Neural progenitor cell (in vitro differentiated cells): ENCODE measurements at regions not wholly inside any gene's neighbourhood (a gene's known extent, or its start where the extent isn't known, plus 50 kb on each side); places are given as distances from the start of the nearest gene placed in this dataset.

Experiments used
- DNase-seq: peaks from one replicate; pipeline ENCODE4 v3.0.0-alpha.2; 2016; ENCODE audit warnings: low spot score
- H2AFZ ChIP-seq: fragments of 200-600 bp; sonication (generic); replicated peaks from 2 replicates; pipeline ENCODE4 v1.6.1; 2016; ENCODE audit warnings: antibody characterized with exemption
- H3F3A ChIP-seq: fragments of 200-600 bp; sonication (generic); 2 replicates; pipeline ENCODE4 v1.6.1; 2016; ENCODE audit warnings: antibody characterized with exemption, low read depth
- H3K27ac ChIP-seq: fragments of 200-600 bp; sonication (generic); 2 replicates; pipeline ENCODE4 v1.5.1; 2016; ENCODE audit warnings: mild to moderate bottlenecking
- H3K27me3 ChIP-seq: fragments of 200-600 bp; sonication (generic); 2 replicates; pipeline ENCODE4 v1.6.1; 2016; ENCODE audit warnings: mild to moderate bottlenecking, moderate library complexity
- H3K36me3 ChIP-seq: fragments of 200-600 bp; sonication (generic); 2 replicates; pipeline ENCODE4 v1.5.1; 2016
- H3K4me1 ChIP-seq: fragments of 200-600 bp; sonication (generic); 2 replicates; pipeline ENCODE4 v1.6.1; 2016; ENCODE audit warnings: mixed run types
- H3K4me2 ChIP-seq: fragments of 200-600 bp; sonication (generic); 2 replicates; pipeline ENCODE4 v1.6.1; 2016
- H3K4me3 ChIP-seq: fragments of 200-600 bp; sonication (generic); 2 replicates; pipeline ENCODE4 v1.5.1; 2016
- H3K79me2 ChIP-seq: fragments of 200-600 bp; sonication (generic); 2 replicates; pipeline ENCODE4 v1.6.1; 2016; ENCODE audit warnings: low read depth
- H3K9ac ChIP-seq: fragments of 200-600 bp; sonication (generic); 2 replicates; pipeline ENCODE4 v1.6.1; 2016
- H3K9me3 ChIP-seq: fragments of 200-600 bp; sonication (generic); 2 replicates; pipeline ENCODE4 v1.5.1; 2016; ENCODE audit warnings: low read depth
- H4K20me1 ChIP-seq: fragments of 200-600 bp; sonication (generic); 2 replicates; pipeline ENCODE4 v1.6.1; 2016; ENCODE audit warnings: low read depth
- H3K27ac Mint-ChIP-seq: 3 replicates; pipeline ENCODE4 v1.8.0; 2021; ENCODE audit warnings: mixed read lengths
- H3K27me3 Mint-ChIP-seq: 2 replicates; pipeline ENCODE4 v1.8.0; 2022; ENCODE audit warnings: low read depth, mild to moderate bottlenecking, inconsistent platforms, moderate library complexity, mixed read lengths; ENCODE audit not compliant: insufficient read depth
- H3K36me3 Mint-ChIP-seq: 3 replicates; pipeline ENCODE4 v1.8.0; 2021; ENCODE audit warnings: mixed read lengths
- H3K4me1 Mint-ChIP-seq: 3 replicates; pipeline ENCODE4 v1.8.0; 2021; ENCODE audit warnings: mixed read lengths
- H3K4me3 Mint-ChIP-seq: 3 replicates; pipeline ENCODE4 v1.8.0; 2021; ENCODE audit warnings: mild to moderate bottlenecking, moderate library complexity, mixed read lengths
- H3K9me3 Mint-ChIP-seq: 3 replicates; pipeline ENCODE4 v1.8.0; 2020; ENCODE audit warnings: mixed read lengths
- EZH2 ChIP-seq: fragments of 200-600 bp; sonication (generic); IDR thresholded peaks from 2 replicates; pipeline ENCODE4 v1.6.1; 2017; ENCODE audit warnings: antibody characterized with exemption, mild to moderate bottlenecking, moderate library complexity
- EZH2phosphoT487 ChIP-seq: fragments of 200-600 bp; sonication (generic); IDR thresholded peaks from 2 replicates; pipeline ENCODE4 v1.6.1; 2017; ENCODE audit warnings: antibody characterized with exemption
- TF ChIP-seq, protein P1 (sequence below): fragments of 200-600 bp; sonication (generic); IDR thresholded peaks from 2 replicates; pipeline ENCODE4 v1.5.1; 2017; ENCODE audit warnings: antibody characterized with exemption, mild to moderate bottlenecking

DNA sequence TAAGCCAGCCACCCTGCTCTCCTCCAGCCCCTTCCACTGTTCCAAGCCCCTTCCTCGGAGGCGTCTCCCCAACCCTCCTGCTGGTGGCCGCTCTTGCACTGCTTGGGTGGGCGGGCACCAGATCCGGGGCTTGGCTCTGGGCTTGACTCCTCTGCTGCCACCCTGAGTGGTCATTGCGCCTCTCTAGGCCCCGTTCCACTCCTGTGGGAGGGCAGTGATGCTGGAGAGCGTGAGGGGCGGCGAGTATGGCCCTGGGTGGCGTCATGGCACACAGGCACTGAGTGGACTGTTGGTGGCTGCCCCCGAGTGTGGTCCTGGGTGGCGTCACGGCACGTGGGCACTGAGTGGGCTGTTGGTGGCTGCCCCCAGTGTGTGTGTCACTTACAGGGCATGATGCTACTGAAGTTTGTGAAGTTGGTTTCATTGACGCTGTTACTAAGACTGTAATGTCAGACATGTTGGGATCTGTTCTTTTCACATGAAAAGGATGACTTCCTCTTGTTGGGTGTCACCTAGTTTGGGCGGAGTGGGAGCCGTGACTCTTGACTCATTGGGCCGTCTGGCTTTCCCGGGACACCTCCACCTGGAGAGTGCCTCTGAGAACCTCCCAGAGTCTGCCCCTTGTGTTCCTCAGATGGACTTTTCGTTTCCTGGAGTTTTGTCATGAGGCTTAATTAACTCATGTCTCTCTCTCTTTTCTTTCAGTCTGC is 55.9 kb upstream of the HGFAC start:
- H3K27me3 Mint-ChIP-seq: peaks cover 8% of the 10 kb centered on the region
- no peak for TF ChIP-seq EZH2phosphoT487
- TF ChIP-seq EZH2: no peak
- TF ChIP-seq, protein P1, sequence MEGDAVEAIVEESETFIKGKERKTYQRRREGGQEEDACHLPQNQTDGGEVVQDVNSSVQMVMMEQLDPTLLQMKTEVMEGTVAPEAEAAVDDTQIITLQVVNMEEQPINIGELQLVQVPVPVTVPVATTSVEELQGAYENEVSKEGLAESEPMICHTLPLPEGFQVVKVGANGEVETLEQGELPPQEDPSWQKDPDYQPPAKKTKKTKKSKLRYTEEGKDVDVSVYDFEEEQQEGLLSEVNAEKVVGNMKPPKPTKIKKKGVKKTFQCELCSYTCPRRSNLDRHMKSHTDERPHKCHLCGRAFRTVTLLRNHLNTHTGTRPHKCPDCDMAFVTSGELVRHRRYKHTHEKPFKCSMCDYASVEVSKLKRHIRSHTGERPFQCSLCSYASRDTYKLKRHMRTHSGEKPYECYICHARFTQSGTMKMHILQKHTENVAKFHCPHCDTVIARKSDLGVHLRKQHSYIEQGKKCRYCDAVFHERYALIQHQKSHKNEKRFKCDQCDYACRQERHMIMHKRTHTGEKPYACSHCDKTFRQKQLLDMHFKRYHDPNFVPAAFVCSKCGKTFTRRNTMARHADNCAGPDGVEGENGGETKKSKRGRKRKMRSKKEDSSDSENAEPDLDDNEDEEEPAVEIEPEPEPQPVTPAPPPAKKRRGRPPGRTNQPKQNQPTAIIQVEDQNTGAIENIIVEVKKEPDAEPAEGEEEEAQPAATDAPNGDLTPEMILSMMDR: no peak
- DNase-seq: no peak
- no peak overlapping the region for H3K27ac ChIP-seq
- H3K4me3 Mint-ChIP-seq: no peak overlapping the region
- no peak overlapping the region for H3K4me2 ChIP-seq
- peaks cover 44% of the 10 kb centered on the region for H3K4me1 Mint-ChIP-seq
- no peaks in the 10 kb centered on the region for H3K36me3 ChIP-seq
- H3F3A ChIP-seq: peaks cover 9% of the 10 kb centered on the region
- H2AFZ ChIP-seq: no peak overlapping the region
- H3K4me1 ChIP-seq: peaks cover 49% of the 10 kb centered on the region
- peak overlapping the region; percentile 60 for H3K27ac Mint-ChIP-seq
- peaks cover 10% of the 10 kb centered on the region for H3K9me3 Mint-ChIP-seq
- no peaks in the 10 kb centered on the region for H3K79me2 ChIP-seq
- no peak overlapping the region for H3K9ac ChIP-seq
- H3K27me3 ChIP-seq: no peaks in the 10 kb centered on the region
- H3K36me3 Mint-ChIP-seq: peaks cover 16% of the 10 kb centered on the region
- peaks cover 40% of the 10 kb centered on the region for H4K20me1 ChIP-seq
- H3K4me3 ChIP-seq: no peak overlapping the region
- peaks cover 4% of the 10 kb centered on the region for H3K9me3 ChIP-seq

DNA sequence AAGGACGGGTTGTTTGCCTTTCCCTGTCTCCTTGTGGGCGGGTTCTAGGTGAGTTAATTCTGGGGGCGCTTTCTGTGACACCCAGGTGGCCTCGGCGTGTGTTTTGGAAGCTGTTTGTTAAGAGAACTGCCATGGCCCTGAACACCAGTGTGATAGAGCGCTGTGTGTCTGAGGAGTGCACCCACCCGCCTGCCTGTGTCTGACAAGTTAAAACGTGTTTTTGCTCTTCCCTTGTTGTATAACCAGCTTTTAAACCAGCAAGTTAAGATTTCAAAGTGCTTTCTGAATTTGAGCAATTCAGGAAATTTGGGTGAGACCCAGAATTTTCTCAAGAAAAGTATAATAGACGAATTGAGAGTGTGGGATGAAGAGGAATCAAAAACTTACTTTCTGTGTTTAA is 55.2 kb upstream of the HGFAC start:
- TF ChIP-seq, protein P1: no peak
- TF ChIP-seq EZH2 (no peak), EZH2phosphoT487 (no peak)
- Histone ChIP-seq H3K27ac (no peak overlapping the region), H4K20me1 (peaks cover 47% of the 10 kb centered on the region), H3K27me3 (no peaks in the 10 kb centered on the region), H3K36me3 (no peaks in the 10 kb centered on the region), H3K4me2 (peak overlapping the region; percentile 25), H3F3A (peaks cover 11% of the 10 kb centered on the region), H3K4me1 (peaks cover 55% of the 10 kb centered on the region), H3K4me3 (no peak overlapping the region), H3K9me3 (no peaks in the 10 kb centered on the region), H3K79me2 (no peaks in the 10 kb centered on the region), H3K9ac (no peak overlapping the region), H2AFZ (no peak overlapping the region)
- Mint-ChIP-seq H3K36me3 (peaks cover 10% of the 10 kb centered on the region), H3K27ac (no peak overlapping the region), H3K9me3 (peaks cover 4% of the 10 kb centered on the region), H3K4me3 (no peak overlapping the region), H3K4me1 (peaks cover 51% of the 10 kb centered on the region), H3K27me3 (peaks cover 8% of the 10 kb centered on the region)
- no peak for DNase-seq

DNA sequence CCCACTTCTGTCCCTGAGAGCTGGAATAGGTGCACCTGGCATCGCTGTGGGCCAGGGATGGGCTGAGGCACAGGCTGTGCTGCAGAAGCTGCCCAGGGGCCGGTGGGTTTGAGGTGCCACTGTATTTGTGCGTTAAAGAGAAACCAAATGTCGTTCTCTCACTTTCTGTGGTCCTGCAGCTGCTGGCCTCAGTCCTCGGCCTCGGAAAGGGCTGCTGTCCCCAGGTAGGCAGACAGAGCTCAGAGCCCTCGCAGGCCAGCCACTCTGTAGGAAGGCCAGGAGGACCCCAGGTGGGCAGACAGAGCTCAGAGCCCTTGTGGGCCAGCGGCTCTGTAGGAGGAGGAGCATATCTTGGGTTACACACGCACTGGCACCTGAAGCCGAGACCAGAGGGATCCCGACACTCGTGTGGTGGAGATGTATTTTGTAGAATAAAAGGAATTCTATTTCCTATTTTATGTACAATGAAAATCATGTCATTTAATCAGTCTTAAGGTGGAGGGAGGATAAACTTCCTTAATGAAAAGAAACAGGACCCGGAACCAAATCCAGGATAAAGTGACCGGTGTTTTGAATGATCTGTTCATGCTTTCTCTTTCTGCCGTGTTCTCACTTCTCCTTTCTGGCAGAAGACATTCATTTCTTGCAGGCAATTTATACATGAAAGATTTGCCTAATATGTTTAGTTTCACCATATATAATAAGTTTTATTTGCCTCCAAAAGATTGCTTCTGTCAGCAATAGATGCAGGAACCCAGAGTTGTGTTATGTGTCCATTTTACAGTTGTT is 54.4 kb upstream of the HGFAC start:
- no peak for DNase-seq
- Histone ChIP-seq H3K9me3 (no peaks in the 10 kb centered on the region), H3K79me2 (no peaks in the 10 kb centered on the region), H3F3A (peaks cover 11% of the 10 kb centered on the region), H3K4me1 (peaks cover 63% of the 10 kb centered on the region), H3K27ac (no peak overlapping the region), H3K9ac (no peak overlapping the region), H4K20me1 (peaks cover 52% of the 10 kb centered on the region), H3K4me2 (peak overlapping the region; percentile 25), H3K27me3 (no peaks in the 10 kb centered on the region), H3K36me3 (no peaks in the 10 kb centered on the region), H3K4me3 (no peak overlapping the region), H2AFZ (no peak overlapping the region)
- Mint-ChIP-seq H3K27me3 (peaks cover 8% of the 10 kb centered on the region), H3K4me3 (peak overlapping the region; percentile 33), H3K9me3 (no peaks in the 10 kb centered on the region), H3K36me3 (peaks cover 7% of the 10 kb centered on the region), H3K27ac (no peak overlapping the region), H3K4me1 (peaks cover 57% of the 10 kb centered on the region)
- TF ChIP-seq EZH2 (no peak), EZH2phosphoT487 (no peak)
- TF ChIP-seq, protein P1: no peak
